GM12878 (cell line): ENCODE measurements at regions not wholly inside any gene's neighbourhood (a gene's known extent, or its start where the extent isn't known, plus 50 kb on each side); places are given as distances from the start of the nearest gene placed in this dataset.

ENCODE experiments used
- CREB1 ChIP-seq: IDR thresholded peaks from 2 replicates; pipeline ENCODE4 v1.6.1; 2012; ENCODE audit warnings: low read depth, mild to moderate bottlenecking, inconsistent platforms
- CTCF ChIP-seq, 3 experiments: IDR thresholded peaks in 2 of 3; conservative IDR thresholded peaks in 1 of 3; 2 replicates each; pipeline ENCODE4 v1.5.1; 2011; ENCODE audit warnings: low read depth in 3 of 3, low read length in 3 of 3, mild to moderate bottlenecking in 3 of 3, control low read depth in 2 of 3, moderate library complexity in 2 of 3, inconsistent platforms in 1 of 3, mixed read lengths in 1 of 3; ENCODE audit not compliant: control insufficient read depth in 2 of 3, insufficient read depth in 1 of 3; ENCODE audit errors: extremely low read depth in 1 of 3
- KAT2A ChIP-seq: conservative IDR thresholded peaks from 2 replicates; pipeline ENCODE4 v1.6.1; 2011; ENCODE audit warnings: low read depth, low read length; ENCODE audit not compliant: control insufficient read depth

- TF ChIP-seq CTCF (IDR thresholded peaks at IDR 0.05 in 2 of 3, conservative IDR thresholded peaks at IDR 0.05 in 1 of 3; ENCODE audit: control insufficient read depth in 2 of 3, extremely low read depth in 1 of 3, insufficient read depth in 1 of 3, low read depth in 3 of 3, low read length in 3 of 3) (no peak), KAT2A (no peak), CREB1 (no peak)
Observed at GRCh38 chr12:102685841-102686240, 205.5 kb upstream of the IGF1 start.
